Stimulated activated CD4-positive, alpha-beta T cell treated with anti-CD3 and anti-CD28 coated beads, TNF-alpha, amount 100 ng/mL, for 1 hour (primary cell): ENCODE measurements at regions not wholly inside any gene's neighbourhood (a gene's known extent, or its start where the extent isn't known, plus 50 kb on each side); places are given as distances from the start of the nearest gene placed in this dataset.
A peak's percentile ranks its signal among the peaks of the same experiment; 100 is the strongest.

ENCODE experiments used
- DNase-seq, 3 donors: peaks; one replicate each; pipeline ENCODE4 v3.0.0-alpha.2; 2020; ENCODE audit warnings: low read depth in 3 of 3, low spot score in 1 of 3

DNA sequence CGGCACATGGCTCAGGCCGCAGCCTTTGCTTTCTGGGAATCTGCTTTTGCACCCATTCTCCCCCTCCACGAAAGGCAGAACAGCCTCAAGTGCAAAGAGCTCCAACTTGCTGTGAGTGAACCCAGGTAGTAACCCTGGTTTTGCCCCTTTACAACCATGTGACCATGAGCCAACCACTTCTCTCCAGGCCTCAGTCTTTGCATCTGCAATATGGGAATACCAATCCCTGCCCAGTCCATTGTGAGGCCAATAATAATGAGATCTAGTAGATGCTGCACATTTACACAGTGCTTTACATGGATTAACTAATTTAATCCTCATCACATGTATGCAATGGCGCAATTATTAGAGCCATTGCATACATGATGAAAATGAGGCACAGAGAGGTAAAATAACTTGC is 108.9 kb upstream of the MYL2 start:
- no peak for DNase-seq

DNA sequence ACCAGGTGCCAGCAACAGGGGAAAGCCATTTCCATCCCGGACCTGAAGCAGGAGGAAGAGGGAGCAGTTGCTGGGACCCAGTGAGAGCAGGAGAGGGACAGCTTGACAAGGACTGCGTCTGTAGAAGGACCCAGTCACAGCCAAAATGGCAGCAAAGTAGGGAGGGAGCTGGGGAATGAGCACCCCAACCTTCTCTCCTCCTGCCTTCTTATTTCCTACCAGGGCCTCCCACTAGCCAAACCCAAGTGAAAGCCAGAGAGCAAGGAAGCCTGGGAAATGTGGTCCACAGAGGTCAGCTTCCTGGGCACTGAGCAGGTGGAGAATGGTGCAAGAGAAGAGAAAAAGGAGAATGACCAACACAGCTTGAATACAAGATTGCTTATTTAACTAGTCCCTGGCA is 108.5 kb upstream of the MYL2 start:
- no peak for DNase-seq

DNA sequence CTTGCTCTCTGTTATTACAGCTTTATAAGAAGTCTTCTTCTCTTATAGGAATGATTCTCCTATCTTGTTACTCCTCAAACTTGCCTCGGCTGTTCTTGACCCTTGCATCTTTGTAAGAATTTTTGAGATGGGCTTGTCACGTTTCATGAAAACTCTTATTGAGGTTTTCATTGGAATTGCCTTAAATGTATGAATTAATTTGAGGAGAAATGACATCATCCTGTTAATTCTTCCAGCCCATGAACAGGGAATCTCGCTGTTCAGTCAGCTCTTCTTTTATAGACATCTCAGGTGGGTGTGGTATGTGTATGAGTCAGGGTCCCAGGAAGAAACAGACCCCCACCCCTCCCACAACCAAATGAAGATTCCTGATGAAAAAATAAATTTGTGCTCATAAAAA is 107.1 kb upstream of the MYL2 start:
- no peak for DNase-seq

DNA sequence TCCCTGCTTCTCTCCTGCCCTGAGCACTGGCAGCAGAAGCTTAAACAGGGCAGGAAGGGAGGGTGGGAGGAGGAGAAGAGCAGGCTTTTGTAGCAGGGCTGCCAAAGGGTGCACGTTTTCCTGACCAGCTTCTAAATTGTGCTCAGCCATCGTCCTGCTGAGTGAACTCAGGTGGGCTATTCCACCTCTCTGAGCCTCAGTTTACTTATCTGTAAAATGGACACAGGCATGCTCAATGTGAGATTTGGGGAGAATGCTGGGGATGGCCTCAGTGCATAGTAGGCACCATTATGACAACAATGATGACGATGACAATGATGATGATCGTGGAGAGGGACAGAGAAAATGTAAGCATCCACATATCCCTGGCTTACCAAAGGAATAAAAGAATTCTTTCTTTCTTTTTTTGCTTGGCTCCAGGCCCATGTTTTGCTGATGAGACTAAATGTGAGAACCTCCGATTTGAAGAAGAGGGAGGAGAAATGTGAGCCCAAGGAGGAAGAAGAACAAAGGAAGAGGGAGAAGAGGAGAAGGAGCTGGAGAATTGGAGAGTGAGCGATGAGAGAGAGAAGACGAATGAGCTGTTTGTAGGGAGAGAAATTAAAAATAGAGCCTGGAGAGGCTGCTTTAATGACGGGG is 105.5 kb upstream of the MYL2 start:
- no peak for DNase-seq

DNA sequence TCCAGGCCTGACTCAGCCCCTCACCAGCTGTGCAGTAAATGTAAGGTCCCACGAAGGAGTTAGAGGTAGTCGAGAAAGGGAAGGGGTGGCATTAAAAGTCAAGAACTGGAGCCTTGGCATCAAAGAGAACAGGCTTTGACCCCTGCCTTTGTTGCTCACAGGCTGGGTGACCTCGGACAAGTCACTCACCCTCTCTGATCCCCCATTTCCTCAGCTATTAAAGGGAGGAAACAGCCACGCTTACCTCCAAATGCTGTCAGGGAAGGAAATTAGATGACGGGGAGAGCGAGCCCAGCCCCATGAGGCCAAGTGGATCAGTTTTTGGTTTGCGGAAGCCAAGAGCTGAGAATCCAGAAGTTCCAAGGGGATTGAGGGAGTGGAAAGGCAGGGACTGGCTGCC is 104.9 kb upstream of the MYL2 start:
- DNase-seq: no peak

DNA sequence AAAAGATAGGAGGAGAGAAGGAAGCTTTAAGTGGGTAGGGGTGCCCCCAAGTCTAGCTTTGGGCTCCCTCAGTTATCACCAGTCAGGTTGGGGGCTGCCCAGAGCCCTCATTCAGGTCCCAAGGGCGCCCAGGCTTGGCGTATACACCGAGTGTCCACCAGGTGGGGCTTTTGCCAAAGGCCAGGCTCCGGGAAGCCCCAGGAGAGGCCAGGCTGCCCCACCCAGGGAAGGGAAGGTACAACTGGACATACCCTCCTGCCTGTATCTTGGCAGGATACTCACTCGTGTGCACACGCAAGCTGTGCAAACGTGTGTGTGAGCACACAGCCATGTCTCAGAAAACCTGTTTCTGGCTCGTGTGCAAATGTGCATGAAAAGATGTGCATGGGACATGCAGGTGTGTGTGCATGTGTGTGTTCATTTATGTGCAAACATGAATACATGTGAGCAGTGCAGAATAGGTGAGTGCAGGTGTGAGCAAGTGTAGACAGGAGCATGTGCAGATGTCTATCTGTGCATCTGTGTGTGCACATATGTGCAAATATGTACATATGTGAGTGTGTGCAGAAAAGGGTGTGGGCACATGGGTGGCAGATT is 103.9 kb upstream of the MYL2 start:
- peak in 2 of 3 donors; percentile 21 to 28 for DNase-seq

DNA sequence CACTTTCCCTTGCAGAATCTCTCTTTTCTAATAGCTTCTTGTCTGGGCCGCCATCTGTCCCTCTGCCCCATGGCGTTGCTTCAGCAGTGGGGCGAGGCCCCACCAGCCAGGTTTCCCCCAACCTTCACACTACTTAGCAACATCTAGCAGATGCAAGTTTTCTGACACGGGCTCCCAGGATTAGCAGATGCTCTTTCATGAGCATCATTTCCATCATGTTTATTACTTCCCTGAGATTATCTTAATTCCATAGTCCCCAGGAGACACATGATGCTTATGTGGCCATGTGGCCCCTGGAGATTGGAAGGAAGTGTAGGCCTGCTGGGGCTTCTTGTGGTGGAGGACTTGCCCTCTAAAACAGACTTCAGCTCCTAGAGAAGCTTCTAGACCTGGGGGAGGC is 102.0 kb upstream of the MYL2 start:
- DNase-seq: no peak

DNA sequence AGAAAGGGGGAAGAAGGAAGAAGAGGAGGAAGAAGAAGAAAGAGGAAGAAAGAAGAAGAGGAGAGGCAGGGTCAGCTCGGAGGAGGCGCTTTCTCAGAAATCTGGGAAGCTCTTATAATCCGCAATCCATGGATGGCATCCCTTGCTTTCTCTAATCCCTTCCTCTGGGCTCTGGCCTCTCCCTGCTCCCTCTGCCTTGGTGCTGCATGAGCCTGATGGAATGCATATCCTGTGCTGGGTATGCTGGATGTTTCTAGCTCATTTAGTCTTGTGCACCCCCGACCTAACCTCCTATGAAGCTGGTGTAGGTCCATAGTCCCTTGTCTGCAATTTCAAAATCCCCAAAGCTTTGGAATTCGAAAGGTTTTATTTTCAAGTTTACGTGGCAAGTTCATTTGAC is 94.2 kb upstream of the MYL2 start:
- no peak for DNase-seq

DNA sequence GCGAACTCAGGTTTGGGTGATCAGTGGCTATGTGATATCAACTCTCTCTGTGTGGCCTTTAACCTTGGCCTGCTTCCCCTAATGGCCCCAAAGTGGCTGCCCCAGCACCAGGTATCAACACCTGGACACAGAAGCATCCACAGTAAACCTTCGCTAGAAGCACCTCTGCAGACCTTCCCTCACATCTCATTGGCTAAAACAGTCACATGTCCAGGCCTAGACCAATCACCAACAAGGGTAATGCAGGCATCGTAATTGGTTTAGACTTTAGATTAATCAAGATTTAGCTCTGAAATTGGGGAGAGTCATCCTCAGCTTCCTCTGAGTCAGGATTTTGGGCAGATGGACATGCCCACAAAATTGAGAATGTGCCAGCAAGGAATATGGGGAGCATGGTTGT is 92.5 kb upstream of the MYL2 start:
- no peak for DNase-seq

DNA sequence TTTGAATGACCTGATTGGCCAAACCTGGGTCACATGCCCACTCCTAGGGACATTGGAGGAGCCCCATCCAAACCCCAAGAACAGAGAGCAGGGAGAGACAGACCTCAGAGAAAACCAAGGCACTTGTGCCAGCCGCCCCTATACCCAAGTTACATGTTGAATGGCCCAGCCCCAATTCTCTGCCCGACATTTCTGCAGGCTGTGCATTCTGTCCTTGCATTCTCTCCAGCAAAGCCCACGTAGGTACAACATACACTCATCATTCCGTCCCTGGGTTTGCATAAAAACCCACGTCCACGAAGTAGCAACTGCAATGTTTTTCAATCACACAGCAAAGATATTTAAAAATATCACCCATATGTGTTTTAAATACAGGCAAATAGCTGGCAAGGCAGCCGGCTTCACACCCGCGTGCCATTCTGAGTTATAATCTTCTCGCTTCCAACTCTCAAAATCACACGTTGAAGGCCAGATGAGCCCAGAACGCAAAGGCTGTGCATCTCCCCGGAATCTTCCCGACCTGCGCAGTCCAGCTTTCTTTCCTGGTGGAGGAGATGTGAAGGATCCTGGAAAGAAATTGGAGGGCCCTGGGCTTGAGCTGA is 91.7 kb upstream of the MYL2 start:
- DNase-seq: no peak

DNA sequence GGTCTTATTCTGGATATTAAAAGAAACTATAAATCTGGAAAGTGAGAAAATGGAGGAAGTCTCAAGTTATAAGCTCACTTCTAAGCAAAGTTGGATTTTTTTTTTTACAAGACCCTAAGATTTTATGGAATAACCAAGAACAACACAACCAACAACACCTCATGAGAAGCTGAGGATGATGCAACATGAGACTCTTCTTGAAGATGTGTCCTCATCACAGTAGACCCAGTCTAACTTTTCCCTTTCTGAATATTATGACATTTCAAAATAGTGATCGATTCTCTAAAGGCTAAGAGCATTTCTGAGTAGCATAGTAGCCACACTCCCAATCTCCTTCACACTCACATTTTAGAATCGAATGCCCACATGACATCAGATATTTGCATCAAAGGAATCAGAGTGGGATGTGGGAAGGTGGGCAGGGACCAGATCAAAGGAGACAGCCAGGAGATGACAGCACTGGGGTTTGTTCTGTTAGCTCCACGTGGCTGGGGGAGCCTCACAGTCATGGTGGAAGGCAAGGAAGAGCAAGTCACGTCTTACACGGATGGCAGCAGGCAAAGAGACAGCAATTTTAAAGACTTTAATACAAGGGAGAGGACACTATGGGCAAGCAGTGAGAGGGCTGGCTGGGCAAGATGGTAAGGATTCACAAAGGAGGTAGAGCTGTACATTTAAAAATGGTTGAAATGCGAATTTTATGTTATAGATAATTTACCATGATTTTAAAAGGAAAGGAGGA is 90.7 kb upstream of the MYL2 start:
- DNase-seq: no peak

DNA sequence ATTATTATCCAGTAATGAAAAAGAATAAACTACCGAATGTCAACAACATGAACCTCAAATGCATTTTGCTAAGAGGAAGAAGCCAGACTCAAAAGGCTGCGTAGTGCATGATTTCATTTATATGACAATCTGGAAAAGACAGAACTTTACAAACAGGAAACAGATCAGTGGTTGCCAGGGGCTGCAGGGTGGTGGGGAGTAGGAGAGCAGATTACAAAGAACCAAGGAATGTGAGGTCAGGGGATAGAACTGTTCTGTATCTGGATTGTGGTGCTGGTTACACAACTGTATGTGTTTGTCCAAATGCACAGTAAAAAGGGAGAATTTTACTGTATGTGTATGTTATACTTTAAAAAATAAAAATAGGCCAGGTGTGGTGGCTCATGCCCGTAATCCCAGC is 89.7 kb upstream of the MYL2 start:
- DNase-seq: no peak

DNA sequence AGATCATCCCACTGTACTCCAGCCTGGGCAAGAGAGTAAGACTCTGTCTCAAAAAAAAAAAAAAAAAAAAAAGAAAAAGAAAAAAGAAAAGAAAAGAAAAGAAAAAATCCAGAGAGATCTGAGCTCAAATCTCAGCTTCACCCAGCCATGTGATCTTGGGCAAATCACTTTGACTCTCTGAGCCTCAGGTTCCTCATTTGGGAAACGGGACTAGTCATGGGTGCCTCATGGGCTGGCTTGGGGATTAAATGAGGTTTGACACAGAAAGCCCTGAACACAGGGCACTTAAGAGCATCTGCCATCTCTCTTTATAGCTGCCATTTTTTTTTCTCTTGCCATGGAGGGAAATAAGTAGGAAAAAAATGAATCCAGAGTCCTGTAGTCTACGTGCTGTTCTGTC is 86.2 kb upstream of the MYL2 start:
- no peak for DNase-seq

DNA sequence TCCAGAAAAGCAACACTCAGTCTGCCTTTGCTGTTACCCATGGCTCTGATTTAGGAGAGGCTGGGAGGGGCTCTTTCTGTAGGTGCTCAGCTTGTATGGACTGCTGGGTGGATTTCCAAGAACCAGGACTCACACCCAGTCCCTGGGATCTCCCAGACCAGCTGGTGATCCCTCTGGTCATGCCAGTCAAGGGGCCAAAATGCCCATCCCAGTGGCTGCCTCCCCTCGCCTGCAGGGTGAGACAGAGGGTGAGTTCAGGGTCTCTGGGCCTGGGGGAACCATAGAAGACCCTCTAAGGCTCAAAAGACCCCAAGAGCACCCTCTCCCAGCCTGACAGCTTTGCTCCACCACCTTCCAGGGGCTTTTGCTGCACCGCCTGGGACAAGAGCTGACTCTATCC is 78.6 kb upstream of the MYL2 start:
- no peak for DNase-seq

DNA sequence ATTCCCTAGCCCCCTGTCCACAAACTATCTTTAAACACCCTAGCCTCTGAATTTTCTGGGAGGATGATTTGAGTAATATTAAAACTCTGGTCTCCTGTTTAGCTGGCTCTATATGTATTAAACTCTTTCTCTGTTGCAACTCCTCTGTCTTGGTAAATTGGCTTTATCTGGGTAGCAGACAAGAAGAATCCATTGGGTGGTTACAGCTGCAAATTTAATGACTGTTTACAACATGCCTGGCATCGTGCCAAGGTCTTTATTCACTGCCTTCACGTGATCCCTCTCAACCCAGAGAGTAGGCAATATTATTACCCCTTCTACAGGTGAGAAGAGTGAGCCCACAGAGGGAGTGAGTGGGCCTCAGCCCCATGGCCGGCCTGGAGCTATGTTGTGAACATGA is 77.8 kb upstream of the MYL2 start:
- DNase-seq: no peak

DNA sequence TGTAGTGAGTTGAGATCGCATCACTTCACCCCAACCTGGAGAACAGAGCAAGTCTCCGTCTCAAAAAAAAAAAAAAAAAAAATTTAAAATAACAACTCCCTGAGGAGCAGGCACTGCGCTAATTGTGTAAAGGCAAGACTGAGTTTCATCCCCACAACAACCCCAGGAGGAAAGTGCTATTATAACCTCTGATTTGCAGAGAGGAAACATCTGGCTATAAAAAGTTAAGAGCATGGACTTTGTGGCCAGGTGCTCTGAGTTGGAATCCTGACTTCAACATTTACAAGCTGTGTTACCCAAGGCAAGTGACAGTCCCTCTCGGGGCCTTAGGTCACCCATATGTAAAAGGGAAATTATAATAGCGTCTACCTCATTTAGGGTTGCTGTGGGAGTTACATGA is 76.0 kb upstream of the MYL2 start:
- DNase-seq: no peak

DNA sequence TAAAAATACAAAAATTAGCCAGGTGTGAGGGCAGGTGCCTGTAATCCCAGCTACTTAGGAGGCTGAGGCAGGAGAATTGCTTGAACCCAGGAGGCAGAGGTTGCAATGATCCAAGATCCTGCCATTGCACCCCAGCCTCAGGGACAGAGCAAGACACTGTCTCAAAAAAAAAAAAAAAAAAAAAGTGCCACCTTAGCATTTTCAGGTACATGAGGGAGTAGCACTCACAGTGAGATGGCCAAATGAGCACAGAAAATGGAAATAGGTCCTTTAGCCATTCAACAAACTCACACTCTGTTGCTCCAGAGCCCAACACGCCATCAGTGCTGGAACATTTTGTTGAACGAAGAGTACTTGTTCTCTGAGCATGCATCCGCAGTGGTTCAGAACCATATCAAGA is 75.2 kb upstream of the MYL2 start:
- DNase-seq: no peak

DNA sequence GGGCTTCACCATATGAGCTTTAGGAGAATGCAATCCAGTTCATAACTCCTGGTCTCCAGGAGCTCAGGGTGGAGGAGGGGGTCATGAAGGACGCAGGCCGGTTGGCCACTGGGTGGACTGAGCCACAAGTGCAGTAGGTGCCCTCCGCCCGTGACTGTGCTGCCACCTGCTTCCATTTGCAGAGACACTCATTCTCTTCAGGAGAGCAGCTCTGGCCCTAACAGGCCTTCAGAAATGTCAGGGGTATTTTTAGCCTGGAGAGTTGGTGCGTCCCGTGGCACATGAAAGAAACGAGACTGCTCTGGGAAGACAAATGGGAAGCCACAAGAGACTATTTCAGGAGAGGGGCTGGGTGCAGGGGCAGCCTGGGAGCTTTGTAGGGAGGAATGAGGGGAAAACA is 74.6 kb upstream of the MYL2 start:
- DNase-seq: no peak

DNA sequence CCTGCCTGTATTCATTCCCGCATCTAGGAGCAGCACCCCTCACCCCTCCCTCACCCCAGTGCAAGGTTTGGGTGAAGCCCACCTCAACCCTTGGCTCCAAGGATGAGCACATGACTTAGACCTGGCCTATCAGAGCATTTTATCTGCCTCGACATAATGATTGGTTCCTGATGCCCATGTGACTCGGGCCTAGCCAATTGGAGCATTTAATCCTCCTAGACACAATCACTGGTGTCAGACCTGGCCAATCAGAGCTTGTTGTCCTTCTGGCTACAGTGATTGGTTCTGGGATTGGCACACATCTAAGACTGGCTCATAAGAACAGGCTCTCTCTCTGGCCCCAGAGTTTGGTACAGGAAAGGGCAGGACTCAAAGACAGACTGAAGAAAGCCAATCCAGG is 73.1 kb upstream of the MYL2 start:
- no peak for DNase-seq

DNA sequence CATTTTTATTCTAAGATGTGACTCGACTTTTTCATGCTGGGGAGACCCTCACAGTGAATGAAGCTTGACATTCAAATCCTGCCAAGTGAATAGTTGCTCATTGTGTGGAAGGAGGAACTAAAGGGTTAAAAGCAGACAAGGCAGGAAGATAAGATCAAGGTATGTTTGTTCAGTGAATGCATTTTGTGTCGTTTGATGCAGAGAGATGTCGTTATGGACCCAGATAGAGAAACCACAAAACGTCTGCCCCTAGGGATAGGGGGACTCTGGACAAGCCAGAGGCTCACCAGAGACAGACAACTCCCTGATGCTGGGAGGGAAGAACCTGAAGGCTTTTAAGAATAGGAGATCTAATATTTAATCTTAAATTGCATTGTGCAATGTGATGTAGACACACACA is 72.5 kb upstream of the MYL2 start:
- no peak for DNase-seq

DNA sequence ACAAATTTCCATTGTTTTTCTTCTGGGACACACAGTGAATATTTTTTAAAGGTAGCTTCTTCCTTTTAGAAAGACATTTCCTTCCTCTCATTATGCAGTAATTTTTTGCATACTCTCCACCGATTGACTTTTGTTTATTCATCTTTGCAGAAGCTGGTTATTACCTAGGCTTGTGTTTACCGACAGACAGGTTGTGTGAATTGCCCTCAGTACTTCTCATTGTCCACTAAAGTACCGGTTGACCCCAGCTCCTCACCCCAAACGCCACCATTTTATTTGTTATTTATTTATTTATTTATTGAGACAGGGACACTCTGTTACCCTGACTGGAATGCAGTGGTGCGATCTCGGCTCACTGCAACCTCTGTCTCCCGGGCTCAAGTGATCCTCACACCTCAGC is 63.4 kb upstream of the MYL2 start:
- no peak for DNase-seq

DNA sequence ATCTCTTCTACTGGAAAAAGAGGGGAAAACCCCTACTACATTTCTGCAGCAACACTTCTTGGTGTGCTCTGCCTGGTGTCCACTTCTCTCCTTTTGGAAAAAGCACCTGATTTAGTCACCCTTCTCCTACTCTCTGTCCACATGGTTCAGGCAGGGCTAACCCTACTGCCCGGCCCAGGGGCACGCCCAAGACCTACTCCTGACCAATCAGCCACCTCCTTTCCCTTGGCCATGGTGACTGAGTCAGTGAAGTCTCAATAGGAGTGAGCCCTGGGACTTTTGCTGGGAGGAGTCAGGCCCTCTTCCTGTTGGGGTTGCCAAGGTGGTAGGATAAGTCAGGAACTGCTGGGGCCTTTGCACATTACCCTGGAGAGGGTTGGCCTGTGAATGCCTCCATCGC is 52.5 kb upstream of the MYL2 start:
- no peak for DNase-seq
